ENCODE measurements at regions not wholly inside any gene's neighbourhood (a gene's known extent, or its start where the extent isn't known, plus 50 kb on each side); places are given as distances from the start of the nearest gene placed in this dataset.
"Not testable (repeated sequence)": the region's sequence is repeated elsewhere in the genome, so short reads cannot be mapped to it uniquely, and the experiment has no call there.

GRCh38 chr3:16053794-16054193 is 120.7 kb upstream of the GALNT15 start:
- DNase-seq (ENCODE audit: low spot score), result no peak

- DNase-seq (ENCODE audit: low spot score), result no peak
Observed at GRCh38 chr3:16055606-16056211, 118.8 kb upstream of the GALNT15 start.

GRCh38 chr3:16056217-16056616 is 118.3 kb upstream of the GALNT15 start:
- peak; percentile 61 for DNase-seq (ENCODE audit: low spot score)

GRCh38 chr3:16058521-16058920 is 116.0 kb upstream of the GALNT15 start:
- DNase-seq (ENCODE audit: low spot score), result no peak

- DNase-seq (ENCODE audit: low spot score), result no peak
Observed at GRCh38 chr3:16059081-16059537, 115.4 kb upstream of the GALNT15 start.

- DNase-seq (ENCODE audit: low spot score), result no peak
Observed at GRCh38 chr3:16059711-16060357, 114.6 kb upstream of the GALNT15 start.

GRCh38 chr3:16060358-16060852 is 114.1 kb upstream of the GALNT15 start:
- DNase-seq (ENCODE audit: low spot score), result peak; percentile 65

GRCh38 chr3:16060945-16061344 is 113.5 kb upstream of the GALNT15 start:
- DNase-seq (ENCODE audit: low spot score), result peak; percentile 25

- no peak for DNase-seq (ENCODE audit: low spot score)
Observed at GRCh38 chr3:16061491-16061890, 113.0 kb upstream of the GALNT15 start.

- DNase-seq (ENCODE audit: low spot score), result no peak
Observed at GRCh38 chr3:16063603-16064002, 110.9 kb upstream of the GALNT15 start.

- peak; percentile 78 for DNase-seq (ENCODE audit: low spot score)
Observed at GRCh38 chr3:16064642-16065414, 109.7 kb upstream of the GALNT15 start.

GRCh38 chr3:16066545-16066944 is 107.9 kb upstream of the GALNT15 start:
- DNase-seq (ENCODE audit: low spot score), result no peak

GRCh38 chr3:16066975-16067374 is 107.5 kb upstream of the GALNT15 start:
- DNase-seq (ENCODE audit: low spot score), result no peak

- DNase-seq (ENCODE audit: low spot score), result no peak
Observed at GRCh38 chr3:16067837-16068471, 106.5 kb upstream of the GALNT15 start.

GRCh38 chr3:16069149-16069922 is 105.1 kb upstream of the GALNT15 start:
- no peak for DNase-seq (ENCODE audit: low spot score)

- DNase-seq (ENCODE audit: low spot score), result no peak
Observed at GRCh38 chr3:16070707-16071106, 103.8 kb upstream of the GALNT15 start.

GRCh38 chr3:16071206-16071605 is 103.3 kb upstream of the GALNT15 start:
- peak; percentile 65 for DNase-seq (ENCODE audit: low spot score)

GRCh38 chr3:16072420-16073110 is 101.9 kb upstream of the GALNT15 start:
- no peak for DNase-seq (ENCODE audit: low spot score)

- no peak for DNase-seq (ENCODE audit: low spot score)
Observed at GRCh38 chr3:16073203-16073602, 101.3 kb upstream of the GALNT15 start.

GRCh38 chr3:16073990-16074671 is 100.3 kb upstream of the GALNT15 start:
- DNase-seq (ENCODE audit: low spot score), result not testable (repeated sequence)

Data from mucosa of gallbladder (tissue), 1 donor.